GM18858 (cell line): ENCODE measurements at regions not wholly inside any gene's neighbourhood (a gene's known extent, or its start where the extent isn't known, plus 50 kb on each side); places are given as distances from the start of the nearest gene placed in this dataset.

Experiments used
- ATAC-seq: cut with Tn5 transposase; IDR thresholded peaks from one replicate; pipeline ENCODE4 v1.9.1; 2021; ENCODE audit not compliant: unreplicated experiment

GRCh38 chr21:16968436-16968835 lies 544.4 kb upstream of the CXADR start:
- no peak for ATAC-seq

- ATAC-seq: no peak
Observed at GRCh38 chr21:16969636-16970035, 543.2 kb upstream of the CXADR start.

- ATAC-seq: no peak
Observed at GRCh38 chr21:16974060-16974459, 538.8 kb upstream of the CXADR start.

GRCh38 chr21:16976193-16976592 lies 536.6 kb upstream of the CXADR start:
- ATAC-seq: no peak

GRCh38 chr21:16978309-16978895 lies 534.4 kb upstream of the CXADR start:
- ATAC-seq: no peak

- ATAC-seq: no peak
Observed at GRCh38 chr21:16979574-16979973, 533.3 kb upstream of the CXADR start.

- no peak for ATAC-seq
Observed at GRCh38 chr21:16983420-16983819, 529.4 kb upstream of the CXADR start.

- ATAC-seq: no peak
Observed at GRCh38 chr21:16992448-16992847, 520.4 kb upstream of the CXADR start.

- no peak for ATAC-seq
Observed at GRCh38 chr21:16993416-16994038, 519.3 kb upstream of the CXADR start.

GRCh38 chr21:17002594-17003257 lies 510.1 kb upstream of the CXADR start:
- no peak for ATAC-seq

- ATAC-seq: no peak
Observed at GRCh38 chr21:17003258-17003615, 509.6 kb upstream of the CXADR start.

GRCh38 chr21:17003763-17004373 lies 509.0 kb upstream of the CXADR start:
- no peak for ATAC-seq

GRCh38 chr21:17032141-17032655 lies 480.6 kb upstream of the CXADR start:
- no peak for ATAC-seq

GRCh38 chr21:17044696-17045095 lies 468.1 kb upstream of the CXADR start:
- no peak for ATAC-seq

GRCh38 chr21:17045214-17045853 lies 467.5 kb upstream of the CXADR start:
- ATAC-seq: no peak

- ATAC-seq: no peak
Observed at GRCh38 chr21:17048974-17049373, 463.9 kb upstream of the CXADR start.

GRCh38 chr21:17050156-17050555 lies 462.7 kb upstream of the CXADR start:
- ATAC-seq: no peak

GRCh38 chr21:17050646-17051045 lies 462.2 kb upstream of the CXADR start:
- ATAC-seq: no peak

GRCh38 chr21:17051054-17051453 lies 461.8 kb upstream of the CXADR start:
- no peak for ATAC-seq

GRCh38 chr21:17053321-17053720 lies 459.5 kb upstream of the CXADR start:
- no peak for ATAC-seq

- no peak for ATAC-seq
Observed at GRCh38 chr21:17059936-17060335, 452.9 kb upstream of the CXADR start.
